ENCODE measurements at regions not wholly inside any gene's neighbourhood (a gene's known extent, or its start where the extent isn't known, plus 50 kb on each side); places are given as distances from the start of the nearest gene placed in this dataset.

GRCh38 chr14:97382616-97383226 lies 585.5 kb downstream of the VRK1 start:
- WGBS, 2 donors = 42 to 44% methylated on average over 5 of the region's 5 CpGs
- TF ChIP-seq POLR2A (IDR thresholded peaks at IDR 0.05) (no peak), CTCF (IDR thresholded peaks at IDR 0.05) (no peak)
- no peak for DNase-seq
- intact Hi-C loops (cut with DNase I) = no loop called here
- Histone ChIP-seq H3K4me3 (replicated peaks in 1 of 3) (no peak overlapping the region), H3K36me3 (no peaks in the 10 kb centered on the region), H3K4me1 (no peaks in the 10 kb centered on the region), H3K9me3 (no peaks in the 10 kb centered on the region), H3K27me3 (no peaks in the 10 kb centered on the region), H3K27ac (no peak overlapping the region)

GRCh38 chr14:97385727-97386126 lies 588.5 kb downstream of the VRK1 start:
- intact Hi-C loops (cut with DNase I) = no loop called here
- Histone ChIP-seq H3K9me3 (no peaks in the 10 kb centered on the region), H3K4me3 (replicated peaks in 1 of 3) (no peak overlapping the region), H3K27ac (no peak overlapping the region), H3K4me1 (no peaks in the 10 kb centered on the region), H3K36me3 (no peaks in the 10 kb centered on the region), H3K27me3 (no peaks in the 10 kb centered on the region)
- no peak for DNase-seq
- 91% methylated on average over 3 of the region's 3 CpGs for WGBS, 2 donors
- no peak for TF ChIP-seq CTCF (IDR thresholded peaks at IDR 0.05)
- no peak for TF ChIP-seq POLR2A (IDR thresholded peaks at IDR 0.05)

DNA sequence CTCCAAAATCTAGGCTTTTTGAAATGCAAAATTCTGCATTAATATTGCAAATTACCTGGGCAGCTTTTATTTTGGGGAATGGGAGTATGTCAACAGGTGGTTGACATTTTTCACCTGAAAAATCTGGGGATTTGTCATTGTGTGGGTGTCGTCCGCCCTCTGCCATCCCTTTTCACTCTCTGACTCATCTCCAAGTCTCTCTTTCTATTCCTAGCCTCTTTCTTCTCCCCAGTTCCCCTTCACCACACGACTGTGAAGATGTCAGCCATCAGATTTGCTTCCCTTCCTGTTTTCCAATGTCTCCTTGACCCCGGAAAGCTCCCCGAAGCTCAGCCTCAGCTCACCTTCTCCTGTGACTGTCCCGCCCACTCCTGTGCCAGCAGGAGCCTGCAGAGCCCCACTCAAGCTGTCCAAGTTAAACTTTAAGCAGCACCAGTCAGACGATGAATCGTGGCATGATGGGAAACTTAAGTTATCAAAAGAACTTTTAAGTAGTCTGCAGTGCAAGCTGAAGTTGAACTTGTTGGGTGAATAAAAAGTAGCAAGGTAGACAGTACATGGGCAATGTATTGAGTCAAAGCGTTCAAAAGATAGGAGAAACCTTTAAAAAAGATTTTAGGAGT lies 590.2 kb downstream of the VRK1 start:
- Histone ChIP-seq H3K4me3 (replicated peaks in 1 of 3) (no peak overlapping the region), H3K27ac (no peak overlapping the region), H3K36me3 (no peaks in the 10 kb centered on the region), H3K27me3 (no peaks in the 10 kb centered on the region), H3K4me1 (no peaks in the 10 kb centered on the region), H3K9me3 (no peaks in the 10 kb centered on the region)
- DNase-seq = no peak
- TF ChIP-seq CTCF (IDR thresholded peaks at IDR 0.05) = no peak
- no peak for TF ChIP-seq POLR2A (IDR thresholded peaks at IDR 0.05)
- WGBS, 2 donors = 36 to 40% methylated on average over 9 of the region's 9 CpGs
- intact Hi-C loops (cut with DNase I) = no loop called here

DNA sequence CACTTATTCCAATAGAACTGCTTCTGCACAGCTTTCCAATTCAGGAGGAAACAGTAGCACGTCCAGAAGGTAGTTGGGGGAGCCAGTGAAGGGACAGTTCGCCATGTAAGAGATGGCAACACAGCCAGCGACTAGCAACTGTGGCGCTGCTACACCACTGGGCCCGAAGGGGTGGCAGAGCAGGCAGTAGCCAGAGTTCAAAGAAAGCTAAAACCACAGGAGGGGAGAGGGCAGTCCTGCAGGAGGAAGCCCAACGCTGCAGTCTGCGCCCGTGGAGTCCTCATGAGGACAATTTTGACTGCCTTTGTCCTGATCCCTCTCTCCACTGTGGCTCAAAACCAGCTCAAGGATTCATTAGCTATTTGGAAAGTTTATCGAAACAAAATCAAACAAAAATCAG lies 591.2 kb downstream of the VRK1 start:
- intact Hi-C loops (cut with DNase I) = no loop called here
- 59 to 64% methylated on average over 9 of the region's 9 CpGs for WGBS, 2 donors
- Histone ChIP-seq H3K4me3 (replicated peaks in 1 of 3) (no peak overlapping the region), H3K27me3 (no peaks in the 10 kb centered on the region), H3K27ac (no peak overlapping the region), H3K4me1 (no peaks in the 10 kb centered on the region), H3K9me3 (no peaks in the 10 kb centered on the region), H3K36me3 (no peaks in the 10 kb centered on the region)
- DNase-seq = no peak
- TF ChIP-seq POLR2A (IDR thresholded peaks at IDR 0.05) (no peak), CTCF (IDR thresholded peaks at IDR 0.05) (no peak)

DNA sequence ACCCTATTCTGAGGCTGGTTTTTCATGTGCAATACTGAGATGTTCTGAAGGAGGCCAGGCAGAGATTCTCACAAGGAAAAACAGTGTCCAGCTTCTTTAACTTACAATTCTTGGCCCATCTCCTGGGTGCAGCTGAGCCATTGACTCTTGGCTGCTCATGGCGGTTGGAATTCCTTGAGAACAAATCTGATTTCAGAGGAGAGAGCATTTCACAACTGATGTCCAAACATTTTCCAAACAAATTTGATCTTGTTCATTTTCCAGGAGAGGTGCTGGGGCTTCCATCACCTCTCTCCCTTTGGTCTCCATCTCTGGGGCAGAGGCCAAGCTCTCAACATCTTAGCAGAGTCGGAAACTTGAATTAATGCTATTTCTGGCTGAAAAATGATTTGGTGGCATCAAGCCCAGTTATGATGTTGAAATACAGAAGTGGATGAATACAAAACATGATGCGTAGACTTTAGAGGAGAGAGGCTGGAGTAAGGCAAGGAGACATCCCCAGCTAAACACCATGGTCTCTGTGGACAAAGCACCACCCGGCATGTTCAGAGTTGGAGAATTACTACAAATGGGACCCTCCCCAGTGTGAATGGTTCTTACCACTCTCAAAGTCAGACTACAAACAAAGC lies 593.0 kb downstream of the VRK1 start:
- Histone ChIP-seq H3K27ac (no peak overlapping the region), H3K27me3 (no peaks in the 10 kb centered on the region), H3K4me3 (replicated peaks in 1 of 3) (no peak overlapping the region), H3K9me3 (no peaks in the 10 kb centered on the region), H3K36me3 (no peaks in the 10 kb centered on the region), H3K4me1 (no peaks in the 10 kb centered on the region)
- no peak for DNase-seq
- intact Hi-C loops (cut with DNase I) = no loop called here
- 67 to 76% methylated on average over 4 of the region's 4 CpGs for WGBS, 2 donors
- TF ChIP-seq CTCF (IDR thresholded peaks at IDR 0.05) (no peak), POLR2A (IDR thresholded peaks at IDR 0.05) (no peak)
